22Rv1 (cell line): ENCODE measurements at regions not wholly inside any gene's neighbourhood (a gene's known extent, or its start where the extent isn't known, plus 50 kb on each side); places are given as distances from the start of the nearest gene placed in this dataset.

Experiments used
- ZFX ChIP-seq: fragments of 450-650 bp; IDR thresholded peaks from 2 replicates; pipeline ENCODE4 v1.6.1; 2017; ENCODE audit warnings: antibody characterized with exemption, borderline replicate concordance
- TF ChIP-seq, protein P1 (sequence below): fragments of 450-650 bp; IDR thresholded peaks from 2 replicates; pipeline ENCODE4 v1.5.1; 2017; ENCODE audit warnings: mild to moderate bottlenecking

- TF ChIP-seq, protein P1, sequence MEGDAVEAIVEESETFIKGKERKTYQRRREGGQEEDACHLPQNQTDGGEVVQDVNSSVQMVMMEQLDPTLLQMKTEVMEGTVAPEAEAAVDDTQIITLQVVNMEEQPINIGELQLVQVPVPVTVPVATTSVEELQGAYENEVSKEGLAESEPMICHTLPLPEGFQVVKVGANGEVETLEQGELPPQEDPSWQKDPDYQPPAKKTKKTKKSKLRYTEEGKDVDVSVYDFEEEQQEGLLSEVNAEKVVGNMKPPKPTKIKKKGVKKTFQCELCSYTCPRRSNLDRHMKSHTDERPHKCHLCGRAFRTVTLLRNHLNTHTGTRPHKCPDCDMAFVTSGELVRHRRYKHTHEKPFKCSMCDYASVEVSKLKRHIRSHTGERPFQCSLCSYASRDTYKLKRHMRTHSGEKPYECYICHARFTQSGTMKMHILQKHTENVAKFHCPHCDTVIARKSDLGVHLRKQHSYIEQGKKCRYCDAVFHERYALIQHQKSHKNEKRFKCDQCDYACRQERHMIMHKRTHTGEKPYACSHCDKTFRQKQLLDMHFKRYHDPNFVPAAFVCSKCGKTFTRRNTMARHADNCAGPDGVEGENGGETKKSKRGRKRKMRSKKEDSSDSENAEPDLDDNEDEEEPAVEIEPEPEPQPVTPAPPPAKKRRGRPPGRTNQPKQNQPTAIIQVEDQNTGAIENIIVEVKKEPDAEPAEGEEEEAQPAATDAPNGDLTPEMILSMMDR: no peak
- no peak for TF ChIP-seq ZFX
These were observed 1070.4 kb upstream of the ADGRL3 start for GRCh38 chr4:60129740-60130139.
